Fibroblast of mammary gland (primary cell): ENCODE measurements at regions not wholly inside any gene's neighbourhood (a gene's known extent, or its start where the extent isn't known, plus 50 kb on each side); places are given as distances from the start of the nearest gene placed in this dataset.
A peak's percentile ranks its signal among the peaks of the same experiment; 100 is the strongest.

Source experiments
- DNase-seq: peaks from one replicate; pipeline ENCODE4 v3.0.0-alpha.2; 2010; ENCODE audit warnings: low read depth
- H3K4me3 ChIP-seq: 2 replicates; pipeline ENCODE4 v1.5.1; 2011; ENCODE audit warnings: low read depth, mild to moderate bottlenecking, low read length, moderate library complexity; ENCODE audit not compliant: control insufficient read depth
- TF ChIP-seq, protein P1 (sequence below): conservative IDR thresholded peaks from 2 replicates; pipeline ENCODE4 v1.5.1; 2011; ENCODE audit warnings: low read depth, low read length, inconsistent platforms; ENCODE audit not compliant: control insufficient read depth, insufficient read depth

DNA sequence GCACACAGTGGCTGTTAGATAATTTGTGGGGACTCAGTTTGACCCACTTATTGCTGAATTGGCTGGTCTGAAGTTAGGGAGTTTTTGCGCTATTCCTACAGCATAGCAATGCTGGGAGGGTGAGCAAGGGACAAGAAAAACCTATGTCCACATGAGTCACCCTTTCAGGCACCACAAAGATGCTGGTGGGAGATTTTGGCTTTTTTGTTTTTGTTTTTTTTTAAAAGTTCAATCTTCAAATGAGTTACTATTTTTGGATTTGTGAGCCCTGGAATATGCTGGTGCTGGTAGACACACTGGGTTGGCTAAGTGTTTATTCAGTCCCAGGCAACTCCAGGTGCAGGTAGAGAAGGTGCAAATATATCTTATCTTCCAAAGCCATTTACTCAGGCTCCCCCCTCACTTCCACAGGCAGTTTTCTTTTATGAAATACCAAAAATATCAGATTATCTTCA lies 143.4 kb downstream of the BTG1 start:
- no peak overlapping the region for H3K4me3 ChIP-seq
- DNase-seq = peak; percentile 11
- TF ChIP-seq, protein P1, sequence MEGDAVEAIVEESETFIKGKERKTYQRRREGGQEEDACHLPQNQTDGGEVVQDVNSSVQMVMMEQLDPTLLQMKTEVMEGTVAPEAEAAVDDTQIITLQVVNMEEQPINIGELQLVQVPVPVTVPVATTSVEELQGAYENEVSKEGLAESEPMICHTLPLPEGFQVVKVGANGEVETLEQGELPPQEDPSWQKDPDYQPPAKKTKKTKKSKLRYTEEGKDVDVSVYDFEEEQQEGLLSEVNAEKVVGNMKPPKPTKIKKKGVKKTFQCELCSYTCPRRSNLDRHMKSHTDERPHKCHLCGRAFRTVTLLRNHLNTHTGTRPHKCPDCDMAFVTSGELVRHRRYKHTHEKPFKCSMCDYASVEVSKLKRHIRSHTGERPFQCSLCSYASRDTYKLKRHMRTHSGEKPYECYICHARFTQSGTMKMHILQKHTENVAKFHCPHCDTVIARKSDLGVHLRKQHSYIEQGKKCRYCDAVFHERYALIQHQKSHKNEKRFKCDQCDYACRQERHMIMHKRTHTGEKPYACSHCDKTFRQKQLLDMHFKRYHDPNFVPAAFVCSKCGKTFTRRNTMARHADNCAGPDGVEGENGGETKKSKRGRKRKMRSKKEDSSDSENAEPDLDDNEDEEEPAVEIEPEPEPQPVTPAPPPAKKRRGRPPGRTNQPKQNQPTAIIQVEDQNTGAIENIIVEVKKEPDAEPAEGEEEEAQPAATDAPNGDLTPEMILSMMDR = no peak

DNA sequence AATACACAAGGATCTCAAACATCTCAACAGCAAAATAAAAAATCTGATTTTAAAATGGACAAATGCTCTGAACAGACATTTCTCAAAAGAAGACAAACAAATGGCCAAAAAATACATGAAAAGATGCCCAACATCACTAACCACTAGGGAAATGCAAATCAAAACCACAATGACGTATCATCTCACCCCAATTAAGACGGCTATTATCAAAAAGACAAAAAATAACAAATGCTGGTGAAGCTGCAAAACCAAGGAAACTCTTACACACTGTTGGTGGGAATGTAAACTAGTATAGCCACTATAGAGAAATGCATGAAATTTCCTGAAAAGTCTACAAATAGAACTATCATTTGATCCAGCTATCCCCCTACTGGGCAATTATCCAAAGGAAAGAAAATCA lies 145.0 kb downstream of the BTG1 start:
- TF ChIP-seq, protein P1 = no peak
- H3K4me3 ChIP-seq = no peak overlapping the region
- DNase-seq = peak; percentile 25

DNA sequence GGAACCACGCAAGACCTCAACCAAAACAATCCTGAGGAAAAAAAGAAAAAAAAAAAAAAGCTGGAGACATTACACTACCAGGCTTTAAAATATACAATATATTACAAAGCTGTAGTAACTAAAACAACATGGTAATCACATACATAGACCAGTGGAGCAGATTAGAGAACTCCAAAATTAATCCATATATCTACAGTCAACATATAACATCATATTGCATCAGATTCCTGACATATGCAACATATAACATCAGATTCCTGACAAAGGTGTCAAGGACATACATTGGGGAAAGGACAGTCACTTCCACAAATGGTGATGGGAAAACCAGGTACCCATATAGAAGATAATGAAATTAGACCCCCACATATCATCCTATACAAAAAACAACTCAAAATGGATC lies 145.8 kb downstream of the BTG1 start:
- no peak overlapping the region for H3K4me3 ChIP-seq
- DNase-seq = no peak
- TF ChIP-seq, protein P1 = no peak

DNA sequence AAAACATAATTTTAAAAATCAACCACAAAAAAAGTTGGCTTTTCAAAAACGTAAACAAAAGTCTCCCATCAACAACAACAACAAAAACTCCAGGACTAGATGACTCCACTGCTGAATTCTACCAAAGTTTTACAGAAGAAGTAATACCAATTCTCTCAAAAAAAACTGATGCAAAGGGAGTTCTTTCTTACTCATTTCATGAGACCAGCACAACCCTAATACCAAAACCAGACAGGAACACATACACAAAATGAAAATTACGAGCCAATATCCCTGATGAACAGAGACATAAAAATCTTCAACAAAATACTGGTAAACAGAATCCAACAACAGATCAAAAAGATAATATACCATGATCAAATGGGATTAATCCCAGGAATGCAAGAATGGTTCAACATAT lies 147.3 kb downstream of the BTG1 start:
- TF ChIP-seq, protein P1 = no peak
- no peak for DNase-seq
- H3K4me3 ChIP-seq = no peak overlapping the region

DNA sequence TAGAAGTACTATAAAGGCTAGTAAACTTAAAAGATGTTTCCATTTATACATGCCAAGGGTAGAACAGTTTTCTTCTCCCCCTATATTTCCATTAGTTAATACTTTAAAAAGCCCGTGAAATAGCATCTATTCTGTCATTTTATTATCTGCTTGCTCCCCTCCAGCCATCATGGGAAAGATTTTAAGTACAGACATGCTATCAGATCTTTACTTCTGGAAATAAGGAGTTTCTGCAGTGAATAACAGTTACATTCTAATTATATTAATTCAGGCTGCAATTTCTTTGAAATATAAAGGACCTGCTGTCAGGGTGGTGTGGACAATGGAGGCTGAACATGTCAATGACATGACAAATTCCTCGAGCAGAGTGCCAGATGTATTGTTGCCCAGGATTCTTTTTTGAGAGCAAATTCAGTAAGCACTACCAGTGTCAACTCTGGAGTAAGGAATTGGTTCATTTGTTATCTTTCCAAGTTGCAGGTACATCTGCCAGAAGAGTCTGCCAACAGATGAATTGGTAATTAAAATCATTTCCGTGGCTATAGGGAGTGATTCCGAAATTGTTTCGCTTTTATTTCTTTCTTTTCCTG lies 151.3 kb downstream of the BTG1 start:
- TF ChIP-seq, protein P1 = no peak
- no peak overlapping the region for H3K4me3 ChIP-seq
- DNase-seq = no peak

DNA sequence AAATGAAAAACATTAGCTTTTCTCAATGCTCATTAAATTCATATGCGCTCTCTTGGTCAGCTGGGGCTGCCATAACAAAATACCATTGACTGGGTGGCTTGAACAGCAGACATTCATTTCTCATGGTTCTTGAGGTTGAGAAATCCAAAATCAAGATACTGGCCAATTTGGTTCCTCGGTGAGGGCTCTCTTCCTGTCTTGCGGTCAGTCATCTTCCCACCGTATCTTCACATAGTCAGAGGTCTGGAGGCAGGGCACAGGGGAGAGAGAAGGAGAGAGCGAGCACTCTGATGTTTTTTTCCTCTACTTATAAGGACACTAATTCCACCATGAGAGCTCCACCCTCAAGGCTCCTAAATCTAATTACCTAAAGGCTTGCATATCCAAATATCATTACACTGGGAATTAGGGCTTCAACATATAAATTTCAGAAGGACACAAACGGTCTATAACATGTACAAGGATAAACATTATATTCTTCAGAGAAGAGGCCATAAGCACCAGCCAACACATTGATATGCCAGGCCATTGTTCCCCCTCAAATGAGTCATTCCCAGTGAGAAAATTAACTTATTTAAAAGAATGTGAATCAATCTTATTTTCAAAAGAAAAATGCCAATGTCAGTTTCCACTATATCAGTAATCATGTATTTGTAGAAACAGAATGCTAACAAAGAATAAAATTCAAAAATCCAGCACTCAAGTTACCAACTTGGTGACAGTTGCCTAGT lies 152.2 kb downstream of the BTG1 start:
- TF ChIP-seq, protein P1 = no peak
- no peak for DNase-seq
- H3K4me3 ChIP-seq = no peak overlapping the region
